Rectal smooth muscle tissue (tissue), 1 donor: ENCODE measurements at regions not wholly inside any gene's neighbourhood (a gene's known extent, or its start where the extent isn't known, plus 50 kb on each side); places are given as distances from the start of the nearest gene placed in this dataset.
"Not testable (repeated sequence)": the region's sequence is repeated elsewhere in the genome, so short reads cannot be mapped to it uniquely, and the experiment has no call there.

ENCODE experiments used
- H3K27ac ChIP-seq: one replicate; pipeline ENCODE4 v1.7.0; 2013; ENCODE audit warnings: low read depth, low read length, inconsistent platforms
- H3K27me3 ChIP-seq: one replicate; pipeline ENCODE4 v1.7.0; 2013; ENCODE audit warnings: low read length; ENCODE audit not compliant: control insufficient read depth, insufficient read depth
- H3K36me3 ChIP-seq: one replicate; pipeline ENCODE4 v1.7.0; 2013; ENCODE audit warnings: low read length; ENCODE audit not compliant: control insufficient read depth, insufficient read depth
- H3K4me1 ChIP-seq: one replicate; pipeline ENCODE4 v1.7.0; 2013; ENCODE audit warnings: low read length; ENCODE audit not compliant: control insufficient read depth, insufficient read depth
- H3K4me3 ChIP-seq: one replicate; pipeline ENCODE4 v1.7.0; 2013; ENCODE audit warnings: low read length
- H3K9ac ChIP-seq: one replicate; pipeline ENCODE4 v1.7.0; 2013; ENCODE audit warnings: low read length

DNA sequence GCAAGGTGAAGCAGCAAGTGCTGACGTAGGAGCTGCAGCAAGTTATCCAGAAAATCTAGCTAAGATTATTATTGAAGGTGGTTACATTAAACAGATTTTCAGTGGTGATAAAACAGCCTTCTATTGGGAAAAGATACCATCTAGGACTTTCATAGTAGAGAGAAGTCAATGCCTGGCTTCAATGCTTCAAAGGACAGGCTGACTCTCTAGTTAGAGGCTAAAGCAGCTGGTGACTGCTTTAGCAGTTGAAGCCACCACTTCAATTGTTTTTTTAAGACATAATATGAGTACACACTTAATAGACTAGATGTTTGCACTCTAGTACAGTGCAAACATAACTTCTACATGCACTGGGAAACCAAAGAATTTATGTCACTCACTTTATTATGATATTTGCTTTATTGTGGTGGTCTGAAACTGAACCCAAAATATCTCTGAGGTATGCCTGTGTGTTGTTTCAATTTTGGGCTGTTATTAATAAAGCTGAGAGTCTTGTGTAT, 1026.9 kb upstream of the FOXG1 start:
- Histone ChIP-seq H3K36me3 (no peaks in the 10 kb centered on the region), H3K27me3 (no peaks in the 10 kb centered on the region), H3K27ac (no peak overlapping the region), H3K9ac (no peak overlapping the region), H3K4me3 (no peak overlapping the region), H3K4me1 (no peaks in the 10 kb centered on the region)

DNA sequence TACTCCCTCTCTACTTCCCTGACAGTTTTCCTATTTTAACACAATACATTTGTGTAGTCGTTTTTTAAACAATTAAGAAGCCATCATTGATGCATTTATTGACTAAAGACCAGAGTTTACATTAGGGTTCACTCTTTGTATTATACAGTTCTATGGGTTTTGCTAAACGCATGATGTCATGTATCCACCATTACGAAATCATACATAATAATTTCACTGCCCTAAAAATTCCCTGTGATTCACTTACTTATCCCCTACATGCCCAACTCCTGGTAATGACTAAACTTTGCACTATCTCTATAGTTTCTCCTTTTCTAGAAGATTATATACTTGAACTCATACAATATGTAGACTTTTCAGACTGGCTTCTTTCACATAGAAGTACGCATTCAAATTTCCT, 1016.5 kb upstream of the FOXG1 start:
- Histone ChIP-seq H3K4me3 (no peak overlapping the region), H3K27ac (no peak overlapping the region), H3K27me3 (no peaks in the 10 kb centered on the region), H3K4me1 (no peaks in the 10 kb centered on the region), H3K9ac (no peak overlapping the region), H3K36me3 (no peaks in the 10 kb centered on the region)

DNA sequence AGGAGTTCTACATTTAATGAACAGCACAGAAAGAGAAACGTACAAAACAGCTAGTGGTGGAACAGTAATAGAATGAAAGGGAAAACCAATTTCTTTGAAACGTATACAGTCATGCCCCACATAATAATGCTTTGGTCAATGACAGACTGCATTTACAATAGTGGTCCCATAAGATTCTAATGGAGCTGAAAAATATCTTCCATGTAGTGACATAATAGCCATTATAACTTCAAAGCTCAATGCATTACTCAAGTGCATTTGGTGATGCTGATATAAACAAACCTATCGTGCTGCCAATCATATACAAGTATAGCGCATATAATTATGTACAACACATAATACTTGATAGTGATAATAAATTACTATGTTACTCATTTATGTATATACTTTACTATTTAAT, 1008.9 kb upstream of the FOXG1 start:
- not testable (repeated sequence) for H3K27ac ChIP-seq, H3K36me3 ChIP-seq, H3K4me3 ChIP-seq, H3K27me3 ChIP-seq, H3K4me1 ChIP-seq, H3K9ac ChIP-seq

DNA sequence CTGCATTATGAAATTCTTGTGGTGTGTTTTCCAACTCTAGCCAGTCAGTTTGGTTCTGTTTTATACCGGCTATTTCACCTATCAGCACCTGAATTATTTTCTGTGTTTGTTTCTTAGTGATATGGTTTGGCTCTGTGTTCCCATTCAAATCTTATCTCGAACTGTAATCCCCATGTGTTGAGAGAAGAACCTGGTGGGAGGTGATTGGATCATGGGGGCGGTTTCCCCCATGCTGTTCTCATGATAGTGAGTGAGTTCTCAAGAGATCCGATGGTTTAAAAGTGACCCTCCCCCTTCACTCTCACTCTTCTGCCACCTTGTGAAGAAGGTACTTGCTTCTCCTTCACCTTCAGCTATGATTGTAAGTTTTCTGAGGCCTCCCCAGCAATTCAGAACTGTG, 1006.2 kb upstream of the FOXG1 start:
- not testable (repeated sequence) for H3K27me3 ChIP-seq, H3K4me1 ChIP-seq, H3K27ac ChIP-seq, H3K4me3 ChIP-seq, H3K9ac ChIP-seq, H3K36me3 ChIP-seq

DNA sequence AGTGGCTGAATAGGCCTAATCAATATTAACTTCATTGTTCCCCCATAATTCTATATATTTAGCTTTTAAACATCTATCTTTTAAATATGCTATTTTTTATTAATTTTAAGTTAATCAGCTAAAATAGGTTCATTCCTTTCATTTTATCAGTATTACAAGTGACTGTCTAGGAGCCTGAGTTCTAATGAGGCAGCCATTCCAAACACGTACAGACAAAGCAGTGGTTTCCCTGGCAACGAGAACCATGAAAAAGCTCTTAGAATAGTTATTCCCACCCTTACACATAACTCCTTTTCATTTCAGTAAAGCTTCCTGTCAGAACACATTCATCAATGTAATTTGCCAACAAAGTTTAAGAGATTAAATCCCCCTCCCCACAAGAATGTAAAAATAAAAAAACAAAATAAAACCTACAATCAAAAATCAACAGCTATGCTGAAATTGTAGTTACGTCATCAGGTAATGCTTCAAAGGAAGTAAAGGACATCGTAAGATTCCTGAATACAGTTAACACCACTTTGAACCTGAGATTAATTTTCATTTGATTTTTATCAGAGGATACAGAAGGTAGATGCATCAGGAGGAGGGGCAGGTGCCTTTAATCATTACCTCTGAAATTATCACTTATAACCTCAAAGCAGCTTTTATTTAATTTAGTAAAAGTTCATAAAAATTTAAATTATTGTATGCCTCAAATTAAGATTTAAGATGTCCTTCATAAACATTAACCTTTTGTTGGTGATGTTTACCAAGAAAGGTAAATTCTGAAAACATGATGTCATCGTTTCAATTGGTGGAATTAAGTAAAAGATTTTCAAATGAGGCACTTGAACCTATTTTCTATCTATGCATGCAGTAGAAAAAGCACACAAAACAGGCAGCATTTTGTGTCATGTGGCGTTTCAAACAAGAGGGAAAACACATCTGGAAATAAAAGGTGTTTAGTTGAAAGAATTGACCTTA, 967.2 kb upstream of the FOXG1 start:
- not testable (repeated sequence) for H3K4me1 ChIP-seq, H3K4me3 ChIP-seq, H3K27ac ChIP-seq, H3K9ac ChIP-seq, H3K27me3 ChIP-seq, H3K36me3 ChIP-seq

DNA sequence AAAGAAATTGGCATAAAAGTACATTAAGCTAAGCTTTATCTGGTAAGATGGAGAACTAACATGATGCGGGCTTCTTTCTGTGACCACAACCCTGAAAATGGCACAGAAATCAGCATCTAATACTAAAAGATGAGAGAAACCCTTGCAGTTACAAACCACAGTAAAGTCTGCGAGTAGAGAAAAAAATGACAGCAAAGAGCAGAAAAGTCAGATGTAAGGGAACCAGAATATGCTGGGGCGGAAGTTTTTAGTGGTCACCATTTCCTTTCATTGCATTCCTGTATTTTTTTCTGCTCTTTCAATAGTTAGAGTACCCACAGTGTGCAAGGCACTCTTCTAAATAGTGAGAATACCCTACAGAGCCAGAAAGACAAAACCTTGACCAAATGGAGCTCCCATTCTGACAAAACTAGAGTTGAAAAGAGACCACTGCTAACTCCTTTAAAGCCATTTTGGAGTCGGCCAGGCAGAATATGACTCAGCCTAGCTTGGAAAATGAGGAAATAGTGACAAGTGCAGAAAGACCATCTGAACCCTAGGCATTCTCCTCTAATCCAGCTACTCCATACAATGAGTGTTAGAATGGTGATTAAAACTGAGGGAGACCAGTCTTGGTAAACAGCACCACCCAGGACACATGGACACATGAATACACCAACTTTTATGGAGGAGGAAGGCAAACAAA, 948.7 kb upstream of the FOXG1 start:
- H3K4me1 ChIP-seq, H3K4me3 ChIP-seq, H3K27ac ChIP-seq, H3K27me3 ChIP-seq, H3K36me3 ChIP-seq, H3K9ac ChIP-seq: not testable (repeated sequence)

DNA sequence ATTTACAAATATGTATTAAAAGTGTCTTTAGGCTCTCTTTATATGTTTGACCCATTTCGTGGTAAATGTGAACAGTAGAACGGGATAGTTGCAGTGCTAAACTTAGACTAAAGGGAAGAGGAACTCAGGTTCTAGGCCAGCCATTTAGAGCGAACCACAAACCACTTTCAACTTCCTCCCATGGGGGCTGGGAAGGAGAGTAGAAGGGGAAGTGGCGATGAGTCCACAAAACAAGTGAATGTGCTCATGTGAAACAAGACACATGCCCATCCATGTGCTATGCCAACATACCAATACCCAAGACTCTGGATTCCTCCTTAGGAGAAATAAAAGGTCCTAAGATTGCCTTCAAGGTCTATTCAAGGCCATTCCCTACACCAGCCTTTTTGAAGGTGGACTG, 940.4 kb upstream of the FOXG1 start:
- H3K4me3 ChIP-seq, H3K36me3 ChIP-seq, H3K27ac ChIP-seq, H3K27me3 ChIP-seq, H3K4me1 ChIP-seq, H3K9ac ChIP-seq: not testable (repeated sequence)

DNA sequence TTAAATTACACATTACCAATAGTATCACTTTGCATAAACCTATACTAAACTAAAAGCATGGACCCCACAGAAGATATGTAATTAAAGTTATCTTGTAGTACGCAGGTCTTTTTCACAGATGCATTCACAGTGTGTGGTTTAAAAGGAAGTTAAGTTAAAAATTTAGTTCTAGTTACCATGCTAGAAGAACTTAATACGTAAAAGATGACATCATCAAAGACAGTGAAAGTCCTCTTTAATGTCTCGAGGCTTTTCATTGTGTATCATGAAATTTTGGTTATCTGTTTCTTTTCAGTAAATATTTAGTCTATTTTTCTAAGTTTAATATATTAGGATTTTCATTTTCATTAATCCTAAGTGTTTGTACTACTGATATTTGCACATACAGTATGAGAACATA, 934.6 kb upstream of the FOXG1 start:
- not testable (repeated sequence) for H3K27me3 ChIP-seq, H3K36me3 ChIP-seq, H3K4me1 ChIP-seq, H3K9ac ChIP-seq, H3K4me3 ChIP-seq, H3K27ac ChIP-seq

DNA sequence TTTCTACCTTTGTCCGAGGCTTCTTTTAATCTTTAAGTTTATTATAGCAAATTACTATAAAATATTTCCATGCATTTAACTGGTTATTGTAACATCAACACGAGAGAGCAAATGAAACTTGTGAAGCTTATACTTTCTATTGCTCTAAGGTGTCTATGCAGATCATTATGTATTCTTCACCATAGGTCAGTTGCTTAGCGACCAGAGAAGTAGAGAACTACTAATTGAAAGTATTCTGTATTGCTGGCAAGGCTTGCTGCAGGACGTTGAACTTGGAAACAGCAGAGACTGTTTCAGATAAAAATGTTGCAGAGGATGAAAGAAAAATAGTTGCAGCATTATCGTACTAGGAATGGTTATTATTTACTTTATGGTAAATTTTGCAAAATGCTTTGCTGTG, 933.6 kb upstream of the FOXG1 start:
- not testable (repeated sequence) for H3K27me3 ChIP-seq, H3K9ac ChIP-seq, H3K36me3 ChIP-seq, H3K4me3 ChIP-seq, H3K4me1 ChIP-seq, H3K27ac ChIP-seq

DNA sequence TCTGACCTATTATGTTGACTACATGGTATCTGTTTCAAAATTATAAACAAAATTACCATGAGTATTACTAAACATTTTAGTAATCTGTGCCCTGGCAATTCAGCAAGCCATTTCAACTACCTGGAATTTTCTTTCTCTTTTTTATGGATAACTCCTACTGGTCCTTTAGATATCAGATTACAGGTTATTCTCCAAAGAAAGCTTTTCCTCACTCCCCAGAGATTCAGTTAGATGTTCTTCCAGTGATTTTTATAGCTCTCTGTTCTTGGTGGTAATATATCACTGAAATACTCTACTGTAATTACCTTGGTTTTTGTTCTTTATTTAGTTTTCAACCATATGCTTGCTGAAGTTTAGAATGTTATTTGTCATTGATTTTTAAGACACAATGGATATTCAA, 930.2 kb upstream of the FOXG1 start:
- H3K27ac ChIP-seq, result no peak overlapping the region
- H3K27me3 ChIP-seq, result no peaks in the 10 kb centered on the region
- no peak overlapping the region for H3K4me3 ChIP-seq
- H3K36me3 ChIP-seq, result no peaks in the 10 kb centered on the region
- H3K9ac ChIP-seq, result no peak overlapping the region
- H3K4me1 ChIP-seq, result no peaks in the 10 kb centered on the region

DNA sequence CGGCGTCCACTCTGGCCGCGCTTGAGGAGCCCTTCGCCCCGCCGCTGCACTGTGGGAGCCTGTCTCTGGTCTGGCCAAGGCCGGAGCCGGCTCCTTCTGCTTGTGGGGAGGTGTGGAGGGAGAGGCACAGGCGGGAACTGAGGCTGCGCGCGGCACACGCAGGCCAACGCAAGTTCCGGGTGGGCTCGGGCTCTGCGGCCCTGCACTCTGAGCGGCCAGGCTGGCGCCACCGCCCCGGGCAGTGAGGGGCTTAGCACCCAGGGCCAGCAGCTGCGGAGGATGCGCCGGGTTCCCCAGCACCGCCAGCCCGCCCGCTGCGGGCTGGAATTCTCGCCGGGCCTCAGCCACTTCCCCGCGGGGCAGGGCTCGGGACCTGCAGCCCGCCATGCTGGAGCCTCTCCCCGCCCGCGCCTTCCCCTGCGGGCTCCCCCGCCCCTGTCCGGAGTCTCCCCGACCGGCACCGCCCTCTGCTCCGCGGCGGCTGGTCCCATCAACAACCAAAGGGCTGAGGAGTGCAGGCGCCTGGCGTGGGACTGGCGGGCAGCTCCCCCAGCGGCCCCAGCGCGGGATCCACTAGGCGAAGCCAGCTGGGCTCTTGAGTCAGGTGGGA, 921.2 kb upstream of the FOXG1 start:
- Histone ChIP-seq H3K27ac (no peak overlapping the region), H3K4me1 (no peaks in the 10 kb centered on the region), H3K4me3 (no peak overlapping the region), H3K27me3 (no peaks in the 10 kb centered on the region), H3K36me3 (no peaks in the 10 kb centered on the region), H3K9ac (no peak overlapping the region)

DNA sequence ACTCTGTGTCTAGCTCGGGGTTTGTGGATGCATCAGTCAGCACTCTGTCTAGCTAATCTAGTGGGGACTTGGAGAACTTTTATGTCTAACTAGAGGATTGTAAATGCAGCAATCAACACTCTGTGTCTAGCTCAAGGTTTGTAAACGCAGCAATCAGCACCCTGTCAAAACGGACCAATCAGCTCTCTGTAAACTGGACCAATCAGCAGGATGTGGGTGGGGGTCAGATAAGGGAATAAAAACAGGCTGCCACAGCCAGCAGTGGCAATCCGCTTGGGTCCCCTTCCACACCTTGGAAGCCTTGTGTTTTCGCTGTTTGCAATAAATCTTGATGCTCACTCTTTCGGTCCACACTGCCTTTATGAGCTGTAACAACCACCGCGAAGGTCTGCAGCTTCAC, 920.7 kb upstream of the FOXG1 start:
- no peaks in the 10 kb centered on the region for H3K4me1 ChIP-seq
- no peaks in the 10 kb centered on the region for H3K27me3 ChIP-seq
- no peak overlapping the region for H3K27ac ChIP-seq

More for the DNA sequence above, 920.7 kb upstream of the FOXG1 start:
- Histone ChIP-seq H3K9ac (no peak overlapping the region), H3K36me3 (no peaks in the 10 kb centered on the region), H3K4me3 (no peak overlapping the region)
